GDM1 (cell line): ENCODE measurements at regions not wholly inside any gene's neighbourhood (a gene's known extent, or its start where the extent isn't known, plus 50 kb on each side); places are given as distances from the start of the nearest gene placed in this dataset.
"Not testable (repeated sequence)": the region's sequence is repeated elsewhere in the genome, so short reads cannot be mapped to it uniquely, and the experiment has no call there.

ENCODE experiments used
- DNase-seq: peaks from one replicate; lab custom pipeline; 2025; lab: John Stamatoyannopoulos, UW

- DNase-seq = no peak
These were observed 61.2 kb upstream of the GPC1 start for GRCh38 chr2:240374085-240374907.

- no peak for DNase-seq
These were observed 60.3 kb upstream of the GPC1 start for GRCh38 chr2:240375024-240375645.

- no peak for DNase-seq
These were observed 58.7 kb upstream of the GPC1 start for GRCh38 chr2:240376739-240377138.

- no peak for DNase-seq
These were observed 58.1 kb upstream of the GPC1 start for GRCh38 chr2:240377366-240377765.

GRCh38 chr2:240379089-240379636, 56.3 kb upstream of the GPC1 start:
- DNase-seq = no peak

GRCh38 chr2:240383099-240383758, 52.2 kb upstream of the GPC1 start:
- no peak for DNase-seq

GRCh38 chr2:240383871-240384700, 51.4 kb upstream of the GPC1 start:
- DNase-seq = no peak

- DNase-seq = no peak
These were observed 50.6 kb upstream of the GPC1 start for GRCh38 chr2:240384711-240385450.

- not testable (repeated sequence) for DNase-seq
These were observed 49.9 kb upstream of the GPC1 start for GRCh38 chr2:240385451-240386161.
